PC-9 (cell line): ENCODE measurements at regions not wholly inside any gene's neighbourhood (a gene's known extent, or its start where the extent isn't known, plus 50 kb on each side); places are given as distances from the start of the nearest gene placed in this dataset.

Experiments
- BruUV-seq: library from RNA; stranded (reverse); fragments of 400-500 nt; replicated peaks from 2 replicates; lab custom pipeline; 2021; lab: Mats Ljungman, UMichigan
- CTCF ChIA-PET: fragments of 300-600 bp; sonication (Branson Sonifier 250); formaldehyde crosslinking; loops from one replicate; lab custom pipeline; 2022; ENCODE audit warnings: antibody characterized with exemption; lab: Charles Lee
- POLR2A ChIA-PET: fragments of 300-600 bp; sonication (Branson Sonifier 250); formaldehyde crosslinking; loops from one replicate; lab custom pipeline; 2022; ENCODE audit warnings: antibody characterized with exemption; ENCODE audit not compliant: unreplicated experiment; lab: Charles Lee
- DNase-seq, 2 experiments: peaks; one replicate each; pipeline versions ENCODE4 v3.0.0 to v3.0.0-alpha.2; 2015 to 2022; ENCODE audit warnings: mixed read lengths in 1 of 2
- H2AFZ ChIP-seq: fragments of 200-600 bp; sonication (generic); 2 replicates; pipeline ENCODE4 v1.8.1; 2017; ENCODE audit warnings: antibody characterized with exemption
- H3F3A ChIP-seq: fragments of 200-600 bp; sonication (generic); 2 replicates; pipeline ENCODE4 v1.8.1; 2017; ENCODE audit warnings: antibody characterized with exemption, mild to moderate bottlenecking, low read depth; ENCODE audit not compliant: insufficient read depth
- H3K27ac ChIP-seq: fragments of 200-600 bp; sonication (generic); 2 replicates; pipeline ENCODE4 v1.6.1; 2016; ENCODE audit warnings: mixed run types
- H3K27me3 ChIP-seq: fragments of 200-600 bp; sonication (generic); 2 replicates; pipeline ENCODE4 v1.6.1; 2016; ENCODE audit warnings: low read depth, mixed run types; ENCODE audit not compliant: insufficient read depth
- H3K36me3 ChIP-seq: fragments of 200-600 bp; sonication (generic); 2 replicates; pipeline ENCODE4 v1.6.1; 2016; ENCODE audit warnings: low read depth, mixed run types
- H3K4me1 ChIP-seq: fragments of 200-600 bp; sonication (generic); replicated peaks from 2 replicates; pipeline ENCODE4 v1.6.1; 2016; ENCODE audit warnings: mixed run types; ENCODE audit not compliant: insufficient read depth
- H3K4me2 ChIP-seq: fragments of 200-600 bp; sonication (generic); 2 replicates; pipeline ENCODE4 v1.6.1; 2017; ENCODE audit warnings: mixed run types
- H3K4me3 ChIP-seq: fragments of 200-600 bp; sonication (generic); 2 replicates; pipeline ENCODE4 v1.6.1; 2016; ENCODE audit warnings: mixed run types
- H3K79me2 ChIP-seq: fragments of 200-600 bp; sonication (generic); 2 replicates; pipeline ENCODE4 v1.6.1; 2017; ENCODE audit warnings: low read depth, mixed run types
- H3K9me2 ChIP-seq: fragments of 200-600 bp; sonication (generic); 2 replicates; pipeline ENCODE4 v1.8.1; 2017; ENCODE audit warnings: mild to moderate bottlenecking; ENCODE audit not compliant: insufficient read depth
- H3K9me3 ChIP-seq: fragments of 200-600 bp; sonication (generic); 2 replicates; pipeline ENCODE4 v1.8.1; 2016; ENCODE audit warnings: low read depth; ENCODE audit not compliant: insufficient read depth
- H4K20me1 ChIP-seq: fragments of 200-600 bp; sonication (generic); 2 replicates; pipeline ENCODE4 v1.8.1; 2017; ENCODE audit not compliant: insufficient read depth
- EZH2 ChIP-seq: fragments of 200-600 bp; sonication (generic); IDR thresholded peaks from 2 replicates; pipeline ENCODE4 v1.8.0; 2017; ENCODE audit warnings: antibody characterized with exemption, low read depth
- intact Hi-C: fragments of 100-400 bp; cut with micrococcal nuclease; formaldehyde crosslinking; loops from one replicate; pipeline ENCODE4 v1.10.0; 2022; ENCODE audit not compliant: unreplicated experiment
- TF ChIP-seq, protein P1 (sequence below): fragments of 200-600 bp; sonication (generic); conservative IDR thresholded peaks from 2 replicates; pipeline ENCODE4 v1.6.1; 2017; ENCODE audit warnings: mixed run types, antibody characterized with exemption, mild to moderate bottlenecking, moderate library complexity

GRCh38 chr6:153484056-153484455 is 353.0 kb upstream of the RGS17 start:
- Histone ChIP-seq H2AFZ (no peak overlapping the region), H3K4me2 (no peak overlapping the region), H3K36me3 (no peaks in the 10 kb centered on the region), H3K9me3 (no peaks in the 10 kb centered on the region), H3K79me2 (no peaks in the 10 kb centered on the region), H3F3A (no peaks in the 10 kb centered on the region), H4K20me1 (no peaks in the 10 kb centered on the region), H3K27ac (no peak overlapping the region), H3K27me3 (no peaks in the 10 kb centered on the region), H3K4me1 (no peaks in the 10 kb centered on the region), H3K4me3 (no peak overlapping the region), H3K9me2 (no peaks in the 10 kb centered on the region)
- ChIA-PET CTCF (no interaction called here), POLR2A (no interaction called here)
- intact Hi-C loops, result no loop called here
- TF ChIP-seq, protein P1, sequence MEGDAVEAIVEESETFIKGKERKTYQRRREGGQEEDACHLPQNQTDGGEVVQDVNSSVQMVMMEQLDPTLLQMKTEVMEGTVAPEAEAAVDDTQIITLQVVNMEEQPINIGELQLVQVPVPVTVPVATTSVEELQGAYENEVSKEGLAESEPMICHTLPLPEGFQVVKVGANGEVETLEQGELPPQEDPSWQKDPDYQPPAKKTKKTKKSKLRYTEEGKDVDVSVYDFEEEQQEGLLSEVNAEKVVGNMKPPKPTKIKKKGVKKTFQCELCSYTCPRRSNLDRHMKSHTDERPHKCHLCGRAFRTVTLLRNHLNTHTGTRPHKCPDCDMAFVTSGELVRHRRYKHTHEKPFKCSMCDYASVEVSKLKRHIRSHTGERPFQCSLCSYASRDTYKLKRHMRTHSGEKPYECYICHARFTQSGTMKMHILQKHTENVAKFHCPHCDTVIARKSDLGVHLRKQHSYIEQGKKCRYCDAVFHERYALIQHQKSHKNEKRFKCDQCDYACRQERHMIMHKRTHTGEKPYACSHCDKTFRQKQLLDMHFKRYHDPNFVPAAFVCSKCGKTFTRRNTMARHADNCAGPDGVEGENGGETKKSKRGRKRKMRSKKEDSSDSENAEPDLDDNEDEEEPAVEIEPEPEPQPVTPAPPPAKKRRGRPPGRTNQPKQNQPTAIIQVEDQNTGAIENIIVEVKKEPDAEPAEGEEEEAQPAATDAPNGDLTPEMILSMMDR, result no peak
- no peak for TF ChIP-seq EZH2
- BruUV-seq, result no TSS peak
- no peak for DNase-seq

DNA sequence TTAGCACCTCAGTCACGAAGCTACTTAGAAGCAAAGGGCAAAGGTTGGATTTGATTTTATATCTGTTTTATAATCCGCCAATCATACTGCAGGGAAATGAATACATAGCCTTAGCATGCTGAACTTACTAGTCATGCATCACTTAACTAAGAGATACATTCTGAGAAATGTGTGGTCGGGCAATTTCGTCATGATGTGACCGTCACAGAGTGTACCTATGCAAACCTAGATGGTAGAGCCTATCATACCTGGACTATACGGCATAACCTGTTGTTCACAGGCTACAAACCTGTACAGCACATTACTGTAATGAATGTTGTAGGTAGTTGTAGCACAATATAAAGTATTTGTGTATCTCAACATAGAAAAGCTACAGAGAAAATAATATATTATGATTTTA is 345.2 kb upstream of the RGS17 start:
- no peak for TF ChIP-seq EZH2
- TF ChIP-seq, protein P1, result no peak
- no TSS peak for BruUV-seq
- intact Hi-C loops, result no loop called here
- no peak for DNase-seq
- Histone ChIP-seq H3K9me2 (no peaks in the 10 kb centered on the region), H3K79me2 (no peaks in the 10 kb centered on the region), H3K9me3 (no peaks in the 10 kb centered on the region), H3K4me1 (no peaks in the 10 kb centered on the region), H3F3A (no peaks in the 10 kb centered on the region), H3K4me2 (no peak overlapping the region), H3K4me3 (no peak overlapping the region), H2AFZ (no peak overlapping the region), H4K20me1 (no peaks in the 10 kb centered on the region), H3K27ac (no peak overlapping the region), H3K27me3 (no peaks in the 10 kb centered on the region), H3K36me3 (no peaks in the 10 kb centered on the region)
- ChIA-PET CTCF (no interaction called here), POLR2A (no interaction called here)

DNA sequence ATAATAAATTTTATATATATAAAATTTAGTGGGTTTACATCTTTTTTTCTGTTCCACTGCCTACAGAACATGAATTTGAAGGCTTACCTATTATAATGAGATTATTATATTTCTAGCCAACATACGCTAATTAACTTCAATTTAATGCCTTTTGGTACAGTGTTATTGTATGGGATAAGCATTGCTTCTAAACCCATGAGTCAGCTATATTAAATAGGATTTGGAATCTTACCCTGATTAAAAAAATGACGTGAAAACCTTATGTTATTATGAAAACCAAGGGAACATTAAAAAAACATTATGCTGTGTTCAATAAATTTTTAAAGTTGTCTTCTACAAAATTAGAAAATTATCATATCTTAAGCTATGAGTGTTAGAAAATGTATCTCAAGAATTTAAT is 334.0 kb upstream of the RGS17 start:
- Histone ChIP-seq H3F3A (no peaks in the 10 kb centered on the region), H3K9me3 (no peaks in the 10 kb centered on the region), H3K36me3 (no peaks in the 10 kb centered on the region), H2AFZ (no peak overlapping the region), H4K20me1 (no peaks in the 10 kb centered on the region), H3K4me2 (no peak overlapping the region), H3K27me3 (no peaks in the 10 kb centered on the region), H3K79me2 (no peaks in the 10 kb centered on the region), H3K27ac (no peak overlapping the region), H3K4me3 (no peak overlapping the region), H3K9me2 (no peaks in the 10 kb centered on the region), H3K4me1 (no peaks in the 10 kb centered on the region)
- DNase-seq, result no peak
- BruUV-seq, result no TSS peak
- ChIA-PET CTCF (interaction anchor here (0.6 kb wide), 1 partner anchor 1689 kb away, joined by 6 read pairs; no protein-coding TSS in a partner anchor), POLR2A (no interaction called here)
- TF ChIP-seq, protein P1, result no peak
- TF ChIP-seq EZH2, result no peak
- intact Hi-C loops, result no loop called here
